HEK293 (cell line): ENCODE measurements at regions not wholly inside any gene's neighbourhood (a gene's known extent, or its start where the extent isn't known, plus 50 kb on each side); places are given as distances from the start of the nearest gene placed in this dataset.
"Not testable (repeated sequence)": the region's sequence is repeated elsewhere in the genome, so short reads cannot be mapped to it uniquely, and the experiment has no call there.

Experiments used
- CTCF ChIA-PET: fragments of 350-600 bp; formaldehyde crosslinking; extraction: SDS; loops from one replicate; lab custom pipeline; 2021; ENCODE audit warnings: antibody characterized with exemption; lab: Yijun Ruan, JAX
- POLR2A ChIA-PET: fragments of 300-600 bp; formaldehyde crosslinking; extraction: SDS; loops from one replicate; lab custom pipeline; 2020; ENCODE audit warnings: antibody characterized with exemption, inconsistent platforms; lab: Yijun Ruan, JAX
- H3K27ac ChIP-seq: fragments of 200-500 bp; sonication (Bioruptor generic); 2 replicates; pipeline ENCODE4 v1.5.1; 2014; ENCODE audit warnings: low read depth, low read length, control low read depth, inconsistent platforms; ENCODE audit errors: extremely low read depth
- H3K36me3 ChIP-seq, 2 experiments: fragments of 200-500 bp in 1 of 2; sonication (Bioruptor generic) in 1 of 2; 1 replicate in 1 of 2; 2 replicates in 1 of 2; pipeline ENCODE4 v1.5.1; 2014 to 2017; ENCODE audit warnings: inconsistent platforms in 2 of 2, low read length in 2 of 2; ENCODE audit not compliant: control insufficient read depth in 2 of 2, insufficient read depth in 1 of 2
- H3K4me1 ChIP-seq: fragments of 200-500 bp; sonication (Bioruptor generic); 2 replicates; pipeline ENCODE4 v1.5.1; 2014; ENCODE audit warnings: mild to moderate bottlenecking, low read length, inconsistent platforms; ENCODE audit not compliant: control insufficient read depth, insufficient read depth
- H3K4me3 ChIP-seq: 2 replicates; pipeline ENCODE4 v1.5.1; 2011; ENCODE audit warnings: low read depth, mild to moderate bottlenecking, control low read depth, low read length, moderate library complexity
- H3K9me3 ChIP-seq: fragments of 200-500 bp; sonication (Bioruptor generic); 2 replicates; pipeline ENCODE4 v1.5.1; 2014; ENCODE audit warnings: low read depth, low read length, inconsistent platforms; ENCODE audit not compliant: control insufficient read depth, insufficient read depth
- BCL6B ChIP-seq: fragments of 450-650 bp; formaldehyde crosslinking; IDR thresholded peaks from 2 replicates; pipeline ENCODE4 v1.5.1; 2017; ENCODE audit warnings: missing biosample characterization, missing genetic modification characterization
- EGR2 ChIP-seq: fragments of 450-650 bp; formaldehyde crosslinking; IDR thresholded peaks from 2 replicates; pipeline ENCODE4 v1.5.1; 2016; ENCODE audit warnings: low read depth, missing biosample characterization, missing genetic modification characterization
- GFI1B ChIP-seq: fragments of 450-650 bp; formaldehyde crosslinking; IDR thresholded peaks from 2 replicates; pipeline ENCODE4 v1.5.1; 2016; ENCODE audit warnings: missing biosample characterization, missing genetic modification characterization
- HOXA7 ChIP-seq: sonication (generic); formaldehyde crosslinking; IDR thresholded peaks from 2 replicates; pipeline ENCODE4 v1.8.1; 2022; ENCODE audit warnings: missing genetic modification reagents, borderline replicate concordance
- KLF8 ChIP-seq: fragments of 450-650 bp; formaldehyde crosslinking; IDR thresholded peaks from 2 replicates; pipeline ENCODE4 v1.5.1; 2016; ENCODE audit warnings: missing biosample characterization, missing genetic modification characterization
- MZF1 ChIP-seq: fragments of 450-650 bp; formaldehyde crosslinking; IDR thresholded peaks from 2 replicates; pipeline ENCODE4 v1.5.1; 2017; ENCODE audit warnings: missing biosample characterization, missing genetic modification characterization, borderline replicate concordance
- TSHZ1 ChIP-seq: fragments of 450-650 bp; formaldehyde crosslinking; IDR thresholded peaks from 2 replicates; pipeline ENCODE4 v1.5.1; 2016; ENCODE audit warnings: missing biosample characterization, missing genetic modification characterization, borderline replicate concordance
- ZNF114 ChIP-seq: fragments of 450-650 bp; formaldehyde crosslinking; IDR thresholded peaks from 2 replicates; pipeline ENCODE4 v1.5.0; 2017; ENCODE audit warnings: missing biosample characterization, missing genetic modification characterization
- ZNF121 ChIP-seq: fragments of 450-650 bp; formaldehyde crosslinking; IDR thresholded peaks from 2 replicates; pipeline ENCODE4 v1.5.1; 2016; ENCODE audit warnings: missing biosample characterization, missing genetic modification characterization
- ZNF146 ChIP-seq: fragments of 450-650 bp; formaldehyde crosslinking; IDR thresholded peaks from 2 replicates; pipeline ENCODE4 v1.5.1; 2016; ENCODE audit warnings: missing biosample characterization, missing genetic modification characterization
- ZNF223 ChIP-seq: fragments of 450-650 bp; formaldehyde crosslinking; IDR thresholded peaks from 2 replicates; pipeline ENCODE4 v1.5.1; 2016; ENCODE audit warnings: missing biosample characterization, missing genetic modification characterization
- ZNF404 ChIP-seq: fragments of 450-650 bp; formaldehyde crosslinking; IDR thresholded peaks from 2 replicates; pipeline ENCODE4 v1.5.1; 2017; ENCODE audit warnings: missing biosample characterization, missing genetic modification characterization
- ZNF514 ChIP-seq: fragments of 450-650 bp; formaldehyde crosslinking; IDR thresholded peaks from 2 replicates; pipeline ENCODE4 v1.5.1; 2016; ENCODE audit warnings: missing biosample characterization, missing genetic modification characterization
- ZNF544 ChIP-seq: fragments of 450-650 bp; formaldehyde crosslinking; IDR thresholded peaks from 2 replicates; pipeline ENCODE4 v1.5.0; 2017; ENCODE audit warnings: missing biosample characterization, missing genetic modification characterization
- ZNF548 ChIP-seq: fragments of 450-650 bp; formaldehyde crosslinking; IDR thresholded peaks from 2 replicates; pipeline ENCODE4 v1.5.1; 2016; ENCODE audit warnings: missing biosample characterization, missing genetic modification characterization
- ZNF747 ChIP-seq: fragments of 450-650 bp; formaldehyde crosslinking; IDR thresholded peaks from 2 replicates; pipeline ENCODE4 v1.5.1; 2016; ENCODE audit warnings: missing biosample characterization, missing genetic modification characterization
- ZNF776 ChIP-seq: fragments of 450-650 bp; formaldehyde crosslinking; IDR thresholded peaks from 2 replicates; pipeline ENCODE4 v1.5.0; 2017; ENCODE audit warnings: missing biosample characterization, missing genetic modification characterization, borderline replicate concordance
- TF ChIP-seq, protein P1 (sequence below): fragments of 450-650 bp; formaldehyde crosslinking; IDR thresholded peaks from 2 replicates; pipeline ENCODE4 v1.5.1; 2016; ENCODE audit warnings: missing biosample characterization, missing genetic modification characterization

GRCh38 chr1:181924034-181924433 is 137.5 kb downstream of the ZNF648 start:
- POLR2A ChIA-PET, H3K27ac ChIP-seq, CTCF ChIA-PET: not testable (repeated sequence)

GRCh38 chr1:181919542-181919941 is 142.0 kb downstream of the ZNF648 start:
- no peak overlapping the region for H3K27ac ChIP-seq
- CTCF ChIA-PET: interaction anchor here (0.6 to 1.8 kb wide), 3 partner anchors 11 to 441 kb away, joined by 3 to 4 read pairs (median 3); no protein-coding TSS in a partner anchor
- no peaks in the 10 kb centered on the region for H3K9me3 ChIP-seq
- H3K4me3 ChIP-seq: no peak overlapping the region
- POLR2A ChIA-PET: no interaction called here
- no peak for TF ChIP-seq ZNF121 (tag by site-specific recombination)
- no peak for TF ChIP-seq EGR2 (tag by site-specific recombination)
- no peak for TF ChIP-seq ZNF404 (tag by site-specific recombination)
- no peak for TF ChIP-seq ZNF544 (tag by site-specific recombination)
- no peak for TF ChIP-seq ZNF776 (tag by site-specific recombination)
- no peak for TF ChIP-seq ZNF548 (tag by site-specific recombination)
- no peak for TF ChIP-seq ZNF223 (tag by site-specific recombination)
- no peak for TF ChIP-seq HOXA7 (CRISPR knock-in tag)
- TF ChIP-seq TSHZ1 (tag by site-specific recombination): no peak
- no peak for TF ChIP-seq ZNF747 (tag by site-specific recombination)
- no peak for TF ChIP-seq ZNF114 (tag by site-specific recombination)
- no peak for TF ChIP-seq BCL6B (tag by site-specific recombination)
- TF ChIP-seq KLF8 (tag by site-specific recombination): no peak
- TF ChIP-seq, protein P1, sequence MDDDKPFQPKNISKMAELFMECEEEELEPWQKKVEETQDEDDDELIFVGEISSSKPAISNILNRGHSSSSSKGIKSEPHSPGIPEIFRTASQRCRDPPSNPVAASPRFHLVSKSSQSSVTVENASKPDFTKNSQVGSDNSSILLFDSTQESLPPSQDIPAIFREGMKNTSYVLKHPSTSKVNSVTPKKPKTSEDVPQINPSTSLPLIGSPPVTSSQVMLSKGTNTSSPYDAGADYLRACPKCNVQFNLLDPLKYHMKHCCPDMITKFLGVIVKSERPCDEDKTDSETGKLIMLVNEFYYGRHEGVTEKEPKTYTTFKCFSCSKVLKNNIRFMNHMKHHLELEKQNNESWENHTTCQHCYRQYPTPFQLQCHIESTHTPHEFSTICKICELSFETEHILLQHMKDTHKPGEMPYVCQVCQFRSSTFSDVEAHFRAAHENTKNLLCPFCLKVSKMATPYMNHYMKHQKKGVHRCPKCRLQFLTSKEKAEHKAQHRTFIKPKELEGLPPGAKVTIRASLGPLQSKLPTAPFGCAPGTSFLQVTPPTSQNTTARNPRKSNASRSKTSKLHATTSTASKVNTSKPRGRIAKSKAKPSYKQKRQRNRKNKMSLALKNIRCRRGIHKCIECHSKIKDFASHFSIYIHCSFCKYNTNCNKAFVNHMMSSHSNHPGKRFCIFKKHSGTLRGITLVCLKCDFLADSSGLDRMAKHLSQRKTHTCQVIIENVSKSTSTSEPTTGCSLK: no peak
- TF ChIP-seq GFI1B (tag by site-specific recombination): no peak
- no peak for TF ChIP-seq ZNF514 (tag by site-specific recombination)
- TF ChIP-seq MZF1 (tag by site-specific recombination): no peak
- H3K36me3 ChIP-seq: no peaks in the 10 kb centered on the region
- H3K4me1 ChIP-seq: no peaks in the 10 kb centered on the region; the same call in 1 of the 2 replicates

More at GRCh38 chr1:181924034-181924433, 137.5 kb downstream of the ZNF648 start:
- H3K4me3 ChIP-seq, H3K9me3 ChIP-seq, H3K36me3 ChIP-seq, H3K4me1 ChIP-seq: not testable (repeated sequence)
- TF ChIP-seq ZNF146 (tag by site-specific recombination): peak; percentile 45
